ENCODE measurements at regions not wholly inside any gene's neighbourhood (a gene's known extent, or its start where the extent isn't known, plus 50 kb on each side); places are given as distances from the start of the nearest gene placed in this dataset.

GRCh38 chr1:164225011-164225410, 334.0 kb upstream of the PBX1 start:
- intact Hi-C loops (cut with micrococcal nuclease; ENCODE audit: unreplicated experiment) = no loop called here
- POLR2A ChIA-PET (ENCODE audit: low non-redundant PET) = no interaction called here

GRCh38 chr1:164226977-164227376, 332.0 kb upstream of the PBX1 start:
- intact Hi-C loops (cut with micrococcal nuclease; ENCODE audit: unreplicated experiment) = no loop called here
- Histone ChIP-seq H3K9me3 (ENCODE audit: low read depth, low read length, poor library complexity, severe bottlenecking) (no peaks in the 10 kb centered on the region), H3K27me3 (replicated peaks; ENCODE audit: insufficient read depth, low read depth, low read length, poor library complexity) (no peaks in the 10 kb centered on the region), H3K4me3 (ENCODE audit: low read depth, low read length, poor library complexity, severe bottlenecking) (no peak overlapping the region), H3K36me3 (ENCODE audit: insufficient read depth, low read length, poor library complexity, severe bottlenecking) (no peaks in the 10 kb centered on the region), H3K27ac (ENCODE audit: low read depth, low read length, poor library complexity, severe bottlenecking) (no peak overlapping the region), H3K4me1 (ENCODE audit: insufficient read depth, low read length, poor library complexity, severe bottlenecking) (no peaks in the 10 kb centered on the region)
- no TSS peak for BruUV-seq (replicated peaks)
- ChIA-PET CTCF (no interaction called here), POLR2A (ENCODE audit: low non-redundant PET) (no interaction called here)
- no peak for DNase-seq (ENCODE audit: low spot score)
- no peak for TF ChIP-seq EZH2 (IDR thresholded peaks at IDR 0.05; ENCODE audit: borderline replicate concordance, low read depth, low read length, poor library complexity, severe bottlenecking)
- no peak for TF ChIP-seq CTCF (conservative IDR thresholded peaks at IDR 0.05; ENCODE audit: low read depth, low read length)

More at GRCh38 chr1:164225011-164225410, 334.0 kb upstream of the PBX1 start:
- no TSS peak for BruUV-seq (replicated peaks)
- H3K27me3 ChIP-seq (replicated peaks; ENCODE audit: insufficient read depth, low read depth, low read length, poor library complexity) = no peaks in the 10 kb centered on the region
- DNase-seq (ENCODE audit: low spot score) = no peak
- CTCF ChIA-PET = no interaction called here
- no peak for TF ChIP-seq EZH2 (IDR thresholded peaks at IDR 0.05; ENCODE audit: borderline replicate concordance, low read depth, low read length, poor library complexity, severe bottlenecking)
- TF ChIP-seq CTCF (conservative IDR thresholded peaks at IDR 0.05; ENCODE audit: low read depth, low read length) = no peak
- H3K4me1 ChIP-seq (ENCODE audit: insufficient read depth, low read length, poor library complexity, severe bottlenecking) = no peaks in the 10 kb centered on the region
- H3K27ac ChIP-seq (ENCODE audit: low read depth, low read length, poor library complexity, severe bottlenecking) = no peak overlapping the region
- no peaks in the 10 kb centered on the region for H3K9me3 ChIP-seq (ENCODE audit: low read depth, low read length, poor library complexity, severe bottlenecking)
- H3K4me3 ChIP-seq (ENCODE audit: low read depth, low read length, poor library complexity, severe bottlenecking) = no peak overlapping the region
- no peaks in the 10 kb centered on the region for H3K36me3 ChIP-seq (ENCODE audit: insufficient read depth, low read length, poor library complexity, severe bottlenecking)

DNA sequence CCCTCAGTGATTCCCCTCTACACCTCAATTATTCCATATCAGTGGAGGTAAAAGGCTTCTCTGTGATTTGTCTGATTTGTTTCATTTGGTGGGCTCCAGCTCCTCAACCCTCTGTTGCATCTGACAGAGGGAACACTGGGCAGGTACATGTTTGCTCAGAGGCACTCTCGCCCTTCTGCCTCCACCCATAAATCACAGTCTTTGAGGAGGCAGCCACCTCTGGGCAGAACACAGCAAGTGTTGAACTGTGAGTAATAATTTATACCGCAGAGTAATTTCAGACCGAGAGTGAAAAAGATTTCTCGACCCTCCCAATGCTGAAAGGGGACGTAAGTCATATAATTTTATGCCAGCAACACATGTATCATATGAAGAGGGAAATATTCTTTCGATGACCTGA, 330.1 kb upstream of the PBX1 start:
- POLR2A ChIA-PET (ENCODE audit: low non-redundant PET) = no interaction called here
- Histone ChIP-seq H3K27me3 (replicated peaks; ENCODE audit: insufficient read depth, low read depth, low read length, poor library complexity) (no peaks in the 10 kb centered on the region), H3K4me1 (ENCODE audit: insufficient read depth, low read length, poor library complexity, severe bottlenecking) (no peaks in the 10 kb centered on the region), H3K36me3 (ENCODE audit: insufficient read depth, low read length, poor library complexity, severe bottlenecking) (no peaks in the 10 kb centered on the region), H3K9me3 (ENCODE audit: low read depth, low read length, poor library complexity, severe bottlenecking) (no peaks in the 10 kb centered on the region), H3K27ac (ENCODE audit: low read depth, low read length, poor library complexity, severe bottlenecking) (no peak overlapping the region), H3K4me3 (ENCODE audit: low read depth, low read length, poor library complexity, severe bottlenecking) (no peak overlapping the region)
- no peak for TF ChIP-seq CTCF (conservative IDR thresholded peaks at IDR 0.05; ENCODE audit: low read depth, low read length)
- no peak for TF ChIP-seq EZH2 (IDR thresholded peaks at IDR 0.05; ENCODE audit: borderline replicate concordance, low read depth, low read length, poor library complexity, severe bottlenecking)
- no peak for DNase-seq (ENCODE audit: low spot score)
- CTCF ChIA-PET = no interaction called here
- intact Hi-C loops (cut with micrococcal nuclease; ENCODE audit: unreplicated experiment) = no loop called here
- no TSS peak for BruUV-seq (replicated peaks)
